ENCODE measurements at regions not wholly inside any gene's neighbourhood (a gene's known extent, or its start where the extent isn't known, plus 50 kb on each side); places are given as distances from the start of the nearest gene placed in this dataset.

- TF ChIP-seq CSRNP3 (CRISPR knock-in tag; IDR thresholded peaks at IDR 0.05) (no peak), RARB (CRISPR knock-in tag; IDR thresholded peaks at IDR 0.05) (no peak), ARNTL (CRISPR knock-in tag; IDR thresholded peaks at IDR 0.05; ENCODE audit: borderline replicate concordance, low read depth) (no peak), ZFP30 (CRISPR knock-in tag; IDR thresholded peaks at IDR 0.05) (no peak), POU6F1 (CRISPR knock-in tag; IDR thresholded peaks at IDR 0.05; ENCODE audit: borderline replicate concordance, low read depth) (no peak), BACH2 (CRISPR knock-in tag; IDR thresholded peaks at IDR 0.05; ENCODE audit: borderline replicate concordance) (no peak)
Observed at GRCh38 chr20:51862796-51863195, 60.5 kb upstream of the SALL4 start.

All from SK-N-SH treated with all-trans-retinoic acid at 6 μM for 48 hours (cell line).